Thoracic aorta (tissue), 2 donors: ENCODE measurements at regions not wholly inside any gene's neighbourhood (a gene's known extent, or its start where the extent isn't known, plus 50 kb on each side); places are given as distances from the start of the nearest gene placed in this dataset.

Experiments used
- ATAC-seq: fragments of 150-250 bp; one replicate; pipeline ENCODE4 v1.8.0; 2017; ENCODE audit warnings: low read depth; ENCODE audit not compliant: insufficient number of reproducible peaks, low FRiP score
- DNase-seq: peaks from one replicate; pipeline ENCODE4 v3.0.0-alpha.2; 2020; ENCODE audit warnings: low spot score
- H3K27ac ChIP-seq, 2 donors: fragments of 200-600 bp; sonication (generic); 1 replicate in 1 of 2; 2 replicates in 1 of 2; pipeline ENCODE4 v1.5.1; 2016; ENCODE audit warnings: mild to moderate bottlenecking in 2 of 2, moderate library complexity in 2 of 2
- H3K27me3 ChIP-seq: fragments of 200-600 bp; sonication (generic); replicated peaks from 2 replicates; pipeline ENCODE4 v1.6.0; 2016; ENCODE audit warnings: mild to moderate bottlenecking; ENCODE audit not compliant: insufficient read depth
- H3K36me3 ChIP-seq: fragments of 200-600 bp; sonication (generic); one replicate; pipeline ENCODE4 v1.5.1; 2016
- H3K4me1 ChIP-seq, 2 donors: fragments of 200-600 bp; sonication (generic); 1 replicate in 1 of 2; 2 replicates in 1 of 2; pipeline versions ENCODE4 v1.5.1 to v1.6.0; 2016; ENCODE audit warnings: low read depth in 2 of 2, mild to moderate bottlenecking in 1 of 2; ENCODE audit not compliant: control insufficient read depth in 1 of 2
- H3K4me3 ChIP-seq: fragments of 200-600 bp; sonication (generic); 2 replicates; pipeline ENCODE4 v1.5.1; 2016; ENCODE audit warnings: mild to moderate bottlenecking
- H3K9me3 ChIP-seq: fragments of 200-600 bp; sonication (generic); 2 replicates; pipeline ENCODE4 v1.5.1; 2016
- CTCF ChIP-seq: fragments of 200-600 bp; sonication (generic); IDR thresholded peaks from one replicate; pipeline ENCODE4 v1.5.1; 2019; ENCODE audit warnings: antibody characterized with exemption

- H3K27ac ChIP-seq = no peak overlapping the region
- no peak for ATAC-seq
- H3K36me3 ChIP-seq = no peaks in the 10 kb centered on the region
- H3K9me3 ChIP-seq = no peaks in the 10 kb centered on the region
- H3K27me3 ChIP-seq = no peaks in the 10 kb centered on the region
- DNase-seq = no peak
- H3K4me1 ChIP-seq = no peaks in the 10 kb centered on the region
- no peak overlapping the region for H3K4me3 ChIP-seq
- TF ChIP-seq CTCF = no peak
Observed at GRCh38 chr7:28297801-28298459, 114.4 kb upstream of the CREB5 start.

- Histone ChIP-seq H3K27ac (no peak overlapping the region), H3K27me3 (no peaks in the 10 kb centered on the region), H3K9me3 (no peaks in the 10 kb centered on the region), H3K36me3 (no peaks in the 10 kb centered on the region), H3K4me1 (no peaks in the 10 kb centered on the region), H3K4me3 (no peak overlapping the region)
- ATAC-seq = no peak
- TF ChIP-seq CTCF = peak; percentile 40
- no peak for DNase-seq
Observed at GRCh38 chr7:28298870-28299518, 113.3 kb upstream of the CREB5 start.

- Histone ChIP-seq H3K4me1 (no peaks in the 10 kb centered on the region), H3K27ac (no peak overlapping the region), H3K4me3 (no peak overlapping the region), H3K36me3 (no peaks in the 10 kb centered on the region), H3K27me3 (no peaks in the 10 kb centered on the region), H3K9me3 (no peaks in the 10 kb centered on the region)
- DNase-seq (no peak), ATAC-seq (no peak)
- no peak for TF ChIP-seq CTCF
Observed at GRCh38 chr7:28299556-28299955, 112.8 kb upstream of the CREB5 start.

GRCh38 chr7:28300488-28300887, 111.8 kb upstream of the CREB5 start:
- Histone ChIP-seq H3K4me1 (no peaks in the 10 kb centered on the region), H3K4me3 (no peak overlapping the region), H3K27me3 (no peaks in the 10 kb centered on the region), H3K9me3 (no peaks in the 10 kb centered on the region), H3K27ac (no peak overlapping the region), H3K36me3 (no peaks in the 10 kb centered on the region)
- no peak for TF ChIP-seq CTCF
- no peak for ATAC-seq
- DNase-seq = no peak

- no peaks in the 10 kb centered on the region for H3K4me1 ChIP-seq
- no peaks in the 10 kb centered on the region for H3K27me3 ChIP-seq
- H3K4me3 ChIP-seq = no peak overlapping the region
- no peak for DNase-seq
- H3K27ac ChIP-seq = no peak overlapping the region
- no peak for ATAC-seq
- TF ChIP-seq CTCF = no peak
- H3K9me3 ChIP-seq = no peaks in the 10 kb centered on the region
- no peaks in the 10 kb centered on the region for H3K36me3 ChIP-seq
Observed at GRCh38 chr7:28301148-28301641, 111.1 kb upstream of the CREB5 start.
